TTC549 (cell line): ENCODE measurements at regions not wholly inside any gene's neighbourhood (a gene's known extent, or its start where the extent isn't known, plus 50 kb on each side); places are given as distances from the start of the nearest gene placed in this dataset.

Experiments
- FAIRE-seq: peaks from 2 replicates; lab custom pipeline; 2012; peaks lifted over from hg19 to GRCh38; lab: Jason Lieb, UNC

DNA sequence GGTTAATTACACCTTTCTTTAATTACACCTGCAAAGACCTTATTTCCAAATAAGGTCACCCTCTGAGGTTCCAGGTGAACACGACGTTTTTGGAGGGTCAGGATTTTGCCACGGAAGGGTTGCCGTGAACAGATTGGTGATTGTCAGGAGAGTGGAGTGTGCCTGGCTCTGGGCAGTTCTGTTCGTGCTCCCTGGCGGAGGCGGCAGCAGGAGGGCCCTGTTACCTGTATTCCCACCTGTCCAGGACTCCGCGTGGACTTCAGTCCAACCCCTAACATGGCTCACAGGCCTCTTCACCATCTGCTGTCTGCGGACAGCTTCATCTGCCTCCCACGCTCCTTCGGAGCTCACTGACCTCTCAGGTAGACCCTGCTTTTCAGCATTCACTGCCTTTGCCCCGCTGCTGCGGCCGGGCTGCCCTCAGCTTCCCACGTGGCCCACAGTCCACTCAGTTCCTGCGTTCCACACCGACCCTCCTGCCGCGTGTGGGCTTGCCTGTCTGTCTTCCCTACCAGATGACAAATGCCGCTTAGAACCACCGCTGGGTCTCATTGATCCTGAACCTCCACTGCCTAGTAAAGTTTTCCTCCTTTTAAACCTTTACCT lies 187.5 kb upstream of the DIO3 start:
- no peak for FAIRE-seq

GRCh38 chr14:101374373-101375338 lies 186.6 kb upstream of the DIO3 start:
- FAIRE-seq, result no peak

DNA sequence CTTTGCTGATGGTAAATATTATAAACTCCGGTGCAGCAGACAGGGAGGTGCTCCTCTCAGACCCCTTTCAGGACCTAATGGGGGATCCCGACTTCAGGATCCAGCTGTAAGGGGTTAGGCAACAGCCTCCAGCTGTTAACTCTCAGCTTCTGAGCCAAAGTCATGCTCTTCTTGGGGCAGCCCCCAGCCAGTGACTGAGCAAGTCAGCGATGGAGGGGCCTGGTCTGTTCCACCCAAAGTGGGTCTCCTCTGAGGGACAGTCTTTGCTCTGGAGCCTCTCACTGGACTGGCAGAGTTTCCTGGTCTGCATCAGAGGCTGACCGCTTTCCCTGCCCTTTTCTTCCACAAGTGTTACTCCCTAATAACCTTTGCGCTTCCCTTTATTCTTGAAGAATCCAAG lies 184.2 kb upstream of the DIO3 start:
- no peak for FAIRE-seq

DNA sequence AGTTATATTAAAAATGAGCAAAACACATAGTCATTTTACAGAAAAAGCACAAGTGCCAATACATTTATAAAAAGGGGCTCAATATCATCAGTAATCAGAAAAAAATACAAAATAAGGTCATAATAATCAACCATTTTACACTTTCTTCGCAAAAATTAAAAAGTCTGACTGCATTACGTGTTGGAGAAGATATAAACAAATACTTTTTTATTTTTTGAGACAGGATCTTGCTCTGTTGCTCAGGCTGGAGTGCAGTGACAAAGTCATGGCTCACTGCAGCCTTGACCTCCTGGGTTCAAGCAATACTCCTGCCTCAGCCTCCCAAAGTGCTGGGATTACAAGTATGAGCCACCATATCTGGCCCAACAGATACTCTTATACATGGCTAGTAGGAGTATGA lies 181.5 kb upstream of the DIO3 start:
- FAIRE-seq, result no peak

GRCh38 chr14:101380512-101380911 lies 180.8 kb upstream of the DIO3 start:
- no peak for FAIRE-seq

DNA sequence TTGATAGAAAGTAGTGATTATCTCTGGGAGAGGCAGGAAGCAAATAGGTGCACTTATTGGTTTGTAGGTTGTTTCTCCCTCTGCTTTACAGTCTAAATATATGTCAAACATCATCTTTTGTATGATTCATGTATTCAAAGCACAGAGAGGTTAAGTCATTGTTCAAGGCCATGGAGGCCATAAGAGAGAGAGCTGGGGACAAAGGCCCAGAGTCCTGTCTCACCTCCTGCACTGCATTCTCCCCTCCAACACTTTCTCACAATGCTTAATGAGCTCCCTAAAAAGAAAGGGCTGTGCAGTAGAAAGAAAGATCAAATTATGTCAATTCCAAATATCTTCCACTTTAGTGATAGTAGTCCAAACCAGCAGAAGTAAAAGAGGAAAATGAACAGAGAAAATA lies 180.4 kb upstream of the DIO3 start:
- FAIRE-seq, result no peak

GRCh38 chr14:101383737-101384338 lies 177.5 kb upstream of the DIO3 start:
- no peak for FAIRE-seq

- no peak for FAIRE-seq
Observed at GRCh38 chr14:101394374-101394773, 166.9 kb upstream of the DIO3 start.

DNA sequence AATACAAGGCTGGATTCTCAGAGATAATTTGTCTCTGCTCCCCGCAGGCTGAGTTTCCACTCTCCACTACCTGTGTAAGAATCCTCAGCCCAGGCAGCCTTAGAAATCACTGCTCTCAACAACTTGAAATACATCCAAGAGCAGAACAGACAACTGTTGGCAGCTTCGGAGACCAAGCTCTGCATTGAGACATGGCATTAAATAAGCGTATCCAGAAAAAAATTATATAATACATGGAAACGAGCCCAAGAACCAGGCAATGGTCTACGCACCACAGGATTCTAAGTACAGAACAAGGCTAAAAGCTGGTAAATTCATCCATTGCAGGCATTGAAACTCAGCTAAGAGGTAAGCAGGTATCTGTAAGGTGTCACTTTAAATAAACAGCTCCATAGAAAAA lies 165.5 kb upstream of the DIO3 start:
- no peak for FAIRE-seq

GRCh38 chr14:101397206-101397605 lies 164.1 kb upstream of the DIO3 start:
- FAIRE-seq, result no peak

- FAIRE-seq, result no peak
Observed at GRCh38 chr14:101398011-101398410, 163.3 kb upstream of the DIO3 start.

DNA sequence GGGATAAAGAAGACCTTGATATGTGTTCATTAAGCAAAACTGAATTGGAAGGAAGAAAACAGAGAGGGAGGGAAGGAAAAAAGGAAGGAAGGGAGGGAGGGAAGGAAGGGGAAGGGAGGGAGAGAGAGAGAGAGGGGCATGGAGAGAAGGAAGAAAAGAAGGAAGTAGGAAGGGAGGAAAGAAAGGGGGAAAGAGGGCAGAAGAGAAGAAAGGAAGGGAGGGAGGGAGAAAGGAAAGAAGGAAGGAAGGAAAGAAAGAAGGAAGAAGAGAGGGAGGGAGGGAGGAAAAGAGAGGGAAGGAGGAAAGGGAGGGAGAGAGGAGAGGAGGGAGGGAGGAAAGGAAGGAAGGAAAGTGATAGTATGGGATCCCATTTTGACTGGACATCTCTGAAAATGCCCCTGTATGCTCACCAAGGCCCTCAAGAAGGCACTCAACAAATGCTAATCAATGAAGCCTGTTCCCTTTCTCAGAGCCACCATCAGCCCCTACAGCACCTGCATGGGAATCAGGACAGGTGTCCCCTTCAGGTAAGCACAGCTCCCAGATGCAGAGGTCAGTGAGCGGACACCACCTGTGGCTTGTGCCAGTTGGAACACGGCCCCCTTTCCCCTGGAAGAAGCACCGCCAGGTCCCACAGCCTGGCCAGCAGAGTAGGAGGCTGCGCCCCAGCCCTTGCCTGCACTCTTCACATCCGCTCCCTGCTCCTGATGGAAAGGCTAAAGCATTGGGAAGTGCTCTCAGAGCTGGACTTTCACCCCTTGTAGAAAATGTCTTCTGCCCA lies 161.4 kb upstream of the DIO3 start:
- FAIRE-seq, result no peak

GRCh38 chr14:101400830-101401229 lies 160.5 kb upstream of the DIO3 start:
- no peak for FAIRE-seq

DNA sequence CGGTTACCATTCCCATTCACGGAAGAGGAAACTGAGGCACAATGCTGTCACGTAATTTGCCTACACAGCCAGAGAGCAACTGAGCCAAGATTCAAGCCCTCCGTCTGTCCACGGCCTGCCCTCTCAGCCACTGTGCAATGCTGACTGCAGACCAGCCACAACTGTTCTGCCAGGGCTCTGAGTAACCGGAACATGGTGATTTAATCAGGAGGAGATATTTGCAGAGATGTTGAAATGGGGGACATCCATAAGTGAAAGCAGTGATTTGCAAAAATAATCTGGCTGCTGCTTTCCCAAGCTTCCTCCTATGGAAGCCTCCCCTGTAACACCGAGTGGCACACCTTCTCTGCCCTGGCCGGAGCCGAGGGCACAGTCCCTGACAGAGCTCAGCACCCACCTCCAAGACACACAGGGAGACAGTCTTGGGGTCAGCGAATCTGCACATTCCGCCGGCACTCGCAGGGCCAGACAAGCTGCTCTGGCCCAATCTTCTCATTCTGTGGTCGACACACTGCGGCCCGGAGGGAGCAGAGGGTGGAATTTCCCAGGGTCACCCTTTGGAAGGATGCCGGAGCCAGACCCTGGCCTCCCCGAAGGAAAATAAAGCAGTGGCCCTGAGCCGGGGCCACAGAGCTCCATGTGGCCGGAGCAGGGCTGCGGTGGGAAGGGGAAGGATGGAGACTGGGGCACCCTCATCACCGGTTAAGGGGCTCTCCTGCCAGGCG lies 158.2 kb upstream of the DIO3 start:
- FAIRE-seq, result no peak

DNA sequence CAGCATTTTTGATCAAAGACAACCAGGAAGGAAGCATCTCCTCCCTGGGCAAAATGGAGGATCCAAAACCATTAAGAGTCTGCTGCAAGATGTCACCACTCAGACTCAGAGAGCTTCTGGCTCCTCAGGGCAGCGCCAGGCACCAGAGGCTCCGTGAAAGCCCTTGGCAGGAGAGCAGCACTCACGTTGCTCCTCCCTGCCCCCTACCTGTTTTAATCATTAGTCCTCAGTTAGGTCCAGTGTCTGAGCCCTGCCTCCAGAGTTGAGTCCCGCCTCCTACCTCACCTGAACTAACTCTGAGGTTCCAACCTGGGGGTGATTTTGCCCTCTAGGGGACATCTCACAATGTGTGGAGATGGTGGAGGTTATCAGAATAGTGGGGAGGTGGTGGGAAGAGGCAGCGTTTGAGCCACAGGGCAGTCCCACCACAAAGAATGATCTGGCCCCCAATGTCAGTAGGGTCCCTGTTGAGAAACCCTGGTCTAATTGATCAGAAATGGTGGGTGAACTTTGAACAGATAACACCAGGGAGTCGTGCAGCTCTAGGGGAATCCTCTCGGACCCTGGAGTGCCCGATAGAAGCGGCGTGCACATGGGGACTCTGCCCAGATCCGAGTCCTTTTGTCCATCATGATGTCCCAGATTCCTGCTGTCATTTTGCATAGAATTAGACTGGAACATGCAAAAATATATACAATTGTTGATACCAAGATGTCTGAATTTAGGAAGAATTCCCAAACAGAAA lies 156.7 kb upstream of the DIO3 start:
- FAIRE-seq, result no peak

- no peak for FAIRE-seq
Observed at GRCh38 chr14:101405171-101405883, 156.0 kb upstream of the DIO3 start.

DNA sequence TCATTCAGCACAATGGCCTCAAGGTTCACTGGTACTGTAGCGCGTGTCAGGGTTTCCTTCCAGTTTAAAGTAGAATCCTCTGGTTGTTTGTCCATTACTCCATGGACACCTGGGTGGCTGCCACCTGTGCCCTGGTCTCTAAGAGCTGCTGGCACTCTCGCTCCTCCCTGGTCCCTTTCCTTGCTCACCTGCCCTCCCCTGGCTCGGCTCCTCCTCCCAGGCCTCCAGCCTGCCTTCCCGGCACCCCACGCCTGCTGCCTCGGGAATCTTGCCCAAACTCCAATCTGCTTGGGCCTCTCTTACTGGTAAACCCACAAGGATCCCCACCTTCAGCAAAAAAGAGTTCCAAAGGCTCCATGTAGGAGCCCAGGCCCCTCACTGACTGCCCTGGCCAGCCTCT lies 154.4 kb upstream of the DIO3 start:
- no peak for FAIRE-seq

DNA sequence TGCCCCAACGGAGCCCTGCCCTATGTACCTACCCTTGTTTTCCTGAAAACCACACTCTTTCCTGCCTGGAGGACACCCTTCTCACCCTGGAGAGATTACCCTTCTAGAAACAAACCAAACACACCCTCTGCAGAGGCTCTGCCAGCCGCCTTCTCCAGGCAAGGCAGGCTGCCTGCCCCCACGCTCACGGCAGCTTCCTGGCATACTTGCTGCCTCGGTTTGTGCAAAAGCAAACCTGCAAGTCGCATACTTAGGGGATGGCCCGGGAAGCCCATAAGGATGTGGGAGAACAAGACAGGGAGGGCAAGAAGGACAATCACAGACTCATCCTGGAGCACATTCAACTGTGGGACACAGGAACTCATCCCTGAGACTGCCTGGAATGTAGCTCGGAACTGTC lies 154.0 kb upstream of the DIO3 start:
- no peak for FAIRE-seq

DNA sequence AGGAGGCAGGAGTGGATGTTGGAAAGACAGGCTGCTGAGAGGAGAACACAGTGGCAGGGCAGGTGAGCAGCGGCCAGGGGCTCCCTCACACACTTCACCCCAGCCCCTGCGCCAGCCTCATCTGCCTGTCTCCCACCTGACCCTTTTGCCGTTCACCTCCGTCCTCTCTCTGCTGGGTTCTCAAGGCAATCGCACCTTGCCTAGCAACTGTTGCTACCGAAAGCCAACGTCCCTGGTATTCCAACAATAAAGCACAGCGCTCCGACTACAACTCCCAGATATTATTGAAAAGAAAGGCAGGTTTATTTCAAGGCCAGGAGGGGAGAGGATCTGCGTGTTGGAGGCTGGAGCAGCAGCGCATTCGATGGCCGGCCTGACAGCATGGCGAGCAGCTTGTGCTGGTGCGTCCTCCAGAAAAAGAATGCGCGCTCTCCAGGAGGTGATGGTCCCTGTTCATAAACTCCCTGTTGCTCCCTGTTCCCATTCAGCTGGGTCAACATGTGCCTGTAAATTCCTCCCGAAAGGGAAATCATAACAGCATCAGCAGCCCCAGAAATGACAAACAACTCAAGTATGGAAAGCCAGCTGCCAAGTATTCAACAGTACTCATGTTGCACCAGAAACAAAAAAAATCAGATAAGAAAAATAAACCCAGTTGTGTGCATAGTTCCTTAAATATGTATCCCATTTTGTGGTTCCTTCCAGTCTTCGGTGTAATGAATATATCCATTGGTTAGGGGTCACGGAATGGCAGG lies 153.0 kb upstream of the DIO3 start:
- no peak for FAIRE-seq
